ENCODE measurements at regions not wholly inside any gene's neighbourhood (a gene's known extent, or its start where the extent isn't known, plus 50 kb on each side); places are given as distances from the start of the nearest gene placed in this dataset.

GRCh38 chr5:57863661-57864060, 381.1 kb upstream of the ACTBL2 start:
- H3K4me3 Mint-ChIP-seq (ENCODE audit: unreplicated experiment), result no peak overlapping the region
- H3K27me3 Mint-ChIP-seq (ENCODE audit: insufficient read depth, unreplicated experiment), result no peaks in the 10 kb centered on the region
- POLR2A ChIA-PET, result no interaction called here
- no peaks in the 10 kb centered on the region for H3K9me3 Mint-ChIP-seq (ENCODE audit: unreplicated experiment)
- CTCF ChIA-PET, result no interaction called here
- DNase-seq, result no peak
- H3K4me1 ChIP-seq, result peaks cover 9% of the 10 kb centered on the region; the same call in 1 of the 2 replicates
- no TSS peak for BruUV-seq (replicated peaks)
- no peaks in the 10 kb centered on the region for H3K36me3 ChIP-seq (ENCODE audit: control insufficient read depth, insufficient read depth, low read length)
- no peaks in the 10 kb centered on the region for H3K36me3 Mint-ChIP-seq (ENCODE audit: insufficient read depth, unreplicated experiment)
- no peaks in the 10 kb centered on the region for H3K27me3 ChIP-seq (replicated peaks; ENCODE audit: control insufficient read depth, insufficient read depth, low read length)
- no peaks in the 10 kb centered on the region for H3K9me3 ChIP-seq
- H3K4me3 ChIP-seq (ENCODE audit: low read depth, low read length), result no peak overlapping the region
- no peak for TF ChIP-seq CTCF (IDR thresholded peaks at IDR 0.05; ENCODE audit: insufficient read depth in 1 of 2, low read depth in 1 of 2, low read length in 1 of 2, severe bottlenecking in 1 of 2, unreplicated experiment in 1 of 2)
- intact Hi-C loops (cut with micrococcal nuclease; ENCODE audit: unreplicated experiment), result loop anchor here (5.0 kb wide), 1 partner anchor 211 kb away; no protein-coding TSS in a partner anchor
- H3K4me1 Mint-ChIP-seq (ENCODE audit: low read depth, unreplicated experiment), result no peaks in the 10 kb centered on the region
- no peak overlapping the region for H3K27ac Mint-ChIP-seq (ENCODE audit: unreplicated experiment)

GRCh38 chr5:57862942-57863341, 380.3 kb upstream of the ACTBL2 start:
- CTCF ChIA-PET, result interaction anchor here (1.2 kb wide), 1 partner anchor 83 kb away, joined by 3 read pairs; no protein-coding TSS in a partner anchor
- H3K9me3 ChIP-seq, result no peaks in the 10 kb centered on the region
- Mint-ChIP-seq H3K36me3 (ENCODE audit: insufficient read depth, unreplicated experiment) (no peaks in the 10 kb centered on the region), H3K4me1 (ENCODE audit: low read depth, unreplicated experiment) (no peaks in the 10 kb centered on the region), H3K27ac (ENCODE audit: unreplicated experiment) (no peak overlapping the region), H3K9me3 (ENCODE audit: unreplicated experiment) (no peaks in the 10 kb centered on the region), H3K4me3 (ENCODE audit: unreplicated experiment) (no peak overlapping the region), H3K27me3 (ENCODE audit: insufficient read depth, unreplicated experiment) (no peaks in the 10 kb centered on the region)
- no peaks in the 10 kb centered on the region for H3K36me3 ChIP-seq (ENCODE audit: control insufficient read depth, insufficient read depth, low read length)
- no peak for DNase-seq
- intact Hi-C loops (cut with micrococcal nuclease; ENCODE audit: unreplicated experiment), result loop anchor here (5.0 kb wide), 1 partner anchor 211 kb away; no protein-coding TSS in a partner anchor
- POLR2A ChIA-PET, result no interaction called here
- no peak for TF ChIP-seq CTCF (IDR thresholded peaks at IDR 0.05; ENCODE audit: insufficient read depth in 1 of 2, low read depth in 1 of 2, low read length in 1 of 2, severe bottlenecking in 1 of 2, unreplicated experiment in 1 of 2)
- H3K27me3 ChIP-seq (replicated peaks; ENCODE audit: control insufficient read depth, insufficient read depth, low read length), result no peaks in the 10 kb centered on the region
- H3K4me1 ChIP-seq, result peaks cover 9% of the 10 kb centered on the region; the same call in 1 of the 2 replicates
- H3K4me3 ChIP-seq (ENCODE audit: low read depth, low read length), result no peak overlapping the region
- BruUV-seq (replicated peaks), result no TSS peak

- no peak overlapping the region for H3K4me3 ChIP-seq (ENCODE audit: low read depth, low read length)
- H3K36me3 ChIP-seq (ENCODE audit: control insufficient read depth, insufficient read depth, low read length), result no peaks in the 10 kb centered on the region
- ChIA-PET POLR2A (no interaction called here), CTCF (interaction anchor here (1.2 kb wide), 1 partner anchor 83 kb away, joined by 3 read pairs; no protein-coding TSS in a partner anchor)
- Mint-ChIP-seq H3K4me3 (ENCODE audit: unreplicated experiment) (no peak overlapping the region), H3K4me1 (ENCODE audit: low read depth, unreplicated experiment) (no peaks in the 10 kb centered on the region), H3K9me3 (ENCODE audit: unreplicated experiment) (no peaks in the 10 kb centered on the region), H3K36me3 (ENCODE audit: insufficient read depth, unreplicated experiment) (no peaks in the 10 kb centered on the region), H3K27ac (ENCODE audit: unreplicated experiment) (no peak overlapping the region), H3K27me3 (ENCODE audit: insufficient read depth, unreplicated experiment) (no peaks in the 10 kb centered on the region)
- peak; percentile 35 to 37 for DNase-seq
- no peaks in the 10 kb centered on the region for H3K9me3 ChIP-seq
- intact Hi-C loops (cut with micrococcal nuclease; ENCODE audit: unreplicated experiment), result loop anchor here (5.0 kb wide), 1 partner anchor 210 kb away; no protein-coding TSS in a partner anchor
- BruUV-seq (replicated peaks), result no TSS peak
- H3K27me3 ChIP-seq (replicated peaks; ENCODE audit: control insufficient read depth, insufficient read depth, low read length), result no peaks in the 10 kb centered on the region
- no peak for TF ChIP-seq CTCF (IDR thresholded peaks at IDR 0.05; ENCODE audit: insufficient read depth in 1 of 2, low read depth in 1 of 2, low read length in 1 of 2, severe bottlenecking in 1 of 2, unreplicated experiment in 1 of 2)
- H3K4me1 ChIP-seq, result peaks cover 9% of the 10 kb centered on the region; the same call in 1 of the 2 replicates
Observed at GRCh38 chr5:57862471-57862911, 379.9 kb upstream of the ACTBL2 start.
